ENCODE measurements at regions not wholly inside any gene's neighbourhood (a gene's known extent, or its start where the extent isn't known, plus 50 kb on each side); places are given as distances from the start of the nearest gene placed in this dataset.

- Mint-ChIP-seq H3K4me1 (ENCODE audit: unreplicated experiment) (no peaks in the 10 kb centered on the region), H3K9me3 (ENCODE audit: unreplicated experiment) (no peaks in the 10 kb centered on the region), H3K4me3 (ENCODE audit: unreplicated experiment) (no peak overlapping the region), H3K36me3 (ENCODE audit: low read depth, unreplicated experiment) (no peaks in the 10 kb centered on the region), H3K27me3 (ENCODE audit: unreplicated experiment) (peaks cover 1% of the 10 kb centered on the region), H3K27ac (ENCODE audit: unreplicated experiment) (no peak overlapping the region)
- no peak for DNase-seq (ENCODE audit: low spot score)
- no peak for TF ChIP-seq CTCF (IDR thresholded peaks at IDR 0.05; ENCODE audit: unreplicated experiment)
Observed at GRCh38 chr12:108418164-108418890, 79.2 kb upstream of the CMKLR1 start.

- TF ChIP-seq CTCF (IDR thresholded peaks at IDR 0.05; ENCODE audit: unreplicated experiment): no peak
- Mint-ChIP-seq H3K9me3 (ENCODE audit: unreplicated experiment) (no peaks in the 10 kb centered on the region), H3K4me1 (ENCODE audit: unreplicated experiment) (no peaks in the 10 kb centered on the region), H3K27me3 (ENCODE audit: unreplicated experiment) (peaks cover 1% of the 10 kb centered on the region), H3K27ac (ENCODE audit: unreplicated experiment) (no peak overlapping the region), H3K36me3 (ENCODE audit: low read depth, unreplicated experiment) (no peaks in the 10 kb centered on the region), H3K4me3 (ENCODE audit: unreplicated experiment) (no peak overlapping the region)
- DNase-seq (ENCODE audit: low spot score): no peak
Observed at GRCh38 chr12:108414021-108414420, 74.9 kb upstream of the CMKLR1 start.

GRCh38 chr12:108410689-108411088, 71.6 kb upstream of the CMKLR1 start:
- no peak overlapping the region for H3K27ac Mint-ChIP-seq (ENCODE audit: unreplicated experiment)
- TF ChIP-seq CTCF (IDR thresholded peaks at IDR 0.05; ENCODE audit: unreplicated experiment): no peak
- no peaks in the 10 kb centered on the region for H3K27me3 Mint-ChIP-seq (ENCODE audit: unreplicated experiment)
- no peaks in the 10 kb centered on the region for H3K36me3 Mint-ChIP-seq (ENCODE audit: low read depth, unreplicated experiment)
- H3K9me3 Mint-ChIP-seq (ENCODE audit: unreplicated experiment): no peaks in the 10 kb centered on the region
- no peaks in the 10 kb centered on the region for H3K4me1 Mint-ChIP-seq (ENCODE audit: unreplicated experiment)
- no peak for DNase-seq (ENCODE audit: low spot score)
- no peak overlapping the region for H3K4me3 Mint-ChIP-seq (ENCODE audit: unreplicated experiment)

GRCh38 chr12:108409481-108409880, 70.4 kb upstream of the CMKLR1 start:
- Mint-ChIP-seq H3K4me1 (ENCODE audit: unreplicated experiment) (no peaks in the 10 kb centered on the region), H3K27ac (ENCODE audit: unreplicated experiment) (no peak overlapping the region), H3K4me3 (ENCODE audit: unreplicated experiment) (no peak overlapping the region), H3K9me3 (ENCODE audit: unreplicated experiment) (no peaks in the 10 kb centered on the region), H3K27me3 (ENCODE audit: unreplicated experiment) (no peaks in the 10 kb centered on the region), H3K36me3 (ENCODE audit: low read depth, unreplicated experiment) (no peaks in the 10 kb centered on the region)
- no peak for DNase-seq (ENCODE audit: low spot score)
- no peak for TF ChIP-seq CTCF (IDR thresholded peaks at IDR 0.05; ENCODE audit: unreplicated experiment)

- no peak for TF ChIP-seq CTCF (IDR thresholded peaks at IDR 0.05; ENCODE audit: unreplicated experiment)
- DNase-seq (ENCODE audit: low spot score): no peak
- H3K27ac Mint-ChIP-seq (ENCODE audit: unreplicated experiment): no peak overlapping the region
- H3K27me3 Mint-ChIP-seq (ENCODE audit: unreplicated experiment): no peaks in the 10 kb centered on the region
- no peak overlapping the region for H3K4me3 Mint-ChIP-seq (ENCODE audit: unreplicated experiment)
- H3K36me3 Mint-ChIP-seq (ENCODE audit: low read depth, unreplicated experiment): no peaks in the 10 kb centered on the region
- no peaks in the 10 kb centered on the region for H3K9me3 Mint-ChIP-seq (ENCODE audit: unreplicated experiment)
- H3K4me1 Mint-ChIP-seq (ENCODE audit: unreplicated experiment): no peaks in the 10 kb centered on the region
Observed at GRCh38 chr12:108403952-108404351, 64.8 kb upstream of the CMKLR1 start.

All from endothelial cell (in vitro differentiated cells).